Caco-2 (cell line): ENCODE measurements at regions not wholly inside any gene's neighbourhood (a gene's known extent, or its start where the extent isn't known, plus 50 kb on each side); places are given as distances from the start of the nearest gene placed in this dataset.

Source experiments
- BruUV-seq: library from RNA; stranded (reverse); fragments of 400-500 nt; replicated peaks from 2 replicates; lab custom pipeline; 2021; lab: Mats Ljungman, UMichigan
- CTCF ChIA-PET: fragments of 300-600 bp; sonication (Branson Sonifier 250); formaldehyde crosslinking; loops from one replicate; lab custom pipeline; 2022; ENCODE audit warnings: antibody characterized with exemption; lab: Charles Lee
- POLR2A ChIA-PET: fragments of 300-600 bp; sonication (Branson Sonifier 250); formaldehyde crosslinking; loops from one replicate; lab custom pipeline; 2022; ENCODE audit warnings: antibody characterized with exemption; lab: Charles Lee
- DNase-seq, 2 experiments: peaks; one replicate each; pipeline versions ENCODE4 v3.0.0 to v3.0.0-alpha.2; 2020 to 2022
- H3K27me3 ChIP-seq: replicated peaks from 2 replicates; pipeline ENCODE4 v1.6.0; 2011; ENCODE audit warnings: low read length; ENCODE audit not compliant: control insufficient read depth, insufficient read depth
- H3K36me3 ChIP-seq: 2 replicates; pipeline ENCODE4 v1.5.1; 2011; ENCODE audit warnings: low read length; ENCODE audit not compliant: control insufficient read depth, insufficient read depth
- H3K4me1 ChIP-seq: fragments of 250-450 bp; sonication (Bioruptor Pico); 2 replicates; pipeline ENCODE4 v1.5.1; 2020; ENCODE audit warnings: mild to moderate bottlenecking
- H3K4me3 ChIP-seq: 2 replicates; pipeline ENCODE4 v1.5.1; 2011; ENCODE audit warnings: low read depth, mild to moderate bottlenecking, control low read depth, low read length
- H3K9me3 ChIP-seq: fragments of 250-450 bp; sonication (Bioruptor Pico); 2 replicates; pipeline ENCODE4 v1.5.1; 2020; ENCODE audit warnings: mild to moderate bottlenecking, moderate library complexity
- H3K27ac Mint-ChIP-seq: one replicate; pipeline ENCODE4 v1.8.0; 2022; ENCODE audit warnings: mixed read lengths; ENCODE audit not compliant: unreplicated experiment
- H3K27me3 Mint-ChIP-seq: one replicate; pipeline ENCODE4 v1.8.0; 2022; ENCODE audit warnings: mixed read lengths; ENCODE audit not compliant: insufficient read depth, unreplicated experiment
- H3K36me3 Mint-ChIP-seq: one replicate; pipeline ENCODE4 v1.8.0; 2022; ENCODE audit warnings: mild to moderate bottlenecking, mixed read lengths; ENCODE audit not compliant: insufficient read depth, unreplicated experiment
- H3K4me1 Mint-ChIP-seq: one replicate; pipeline ENCODE4 v1.8.0; 2022; ENCODE audit warnings: low read depth, mixed read lengths; ENCODE audit not compliant: unreplicated experiment
- H3K4me3 Mint-ChIP-seq: one replicate; pipeline ENCODE4 v1.8.0; 2022; ENCODE audit warnings: mild to moderate bottlenecking, moderate library complexity, mixed read lengths; ENCODE audit not compliant: unreplicated experiment
- H3K9me3 Mint-ChIP-seq: one replicate; pipeline ENCODE4 v1.8.0; 2022; ENCODE audit warnings: mixed read lengths; ENCODE audit not compliant: unreplicated experiment
- CTCF ChIP-seq, 2 experiments: fragments of 200-600 bp in 1 of 2; IDR thresholded peaks; 1 replicate in 1 of 2; 2 replicates in 1 of 2; pipeline versions ENCODE4 v1.5.1 to v1.8.0; 2011 to 2022; ENCODE audit warnings: antibody characterized with exemption in 1 of 2, control low read depth in 1 of 2, inconsistent platforms in 1 of 2, low read depth in 1 of 2, low read length in 1 of 2, mild to moderate bottlenecking in 1 of 2, moderate library complexity in 1 of 2; ENCODE audit not compliant: insufficient read depth in 1 of 2, severe bottlenecking in 1 of 2, unreplicated experiment in 1 of 2
- intact Hi-C: fragments of 100-400 bp; cut with micrococcal nuclease; formaldehyde crosslinking; loops from one replicate; pipeline ENCODE4 v1.10.0; 2022; ENCODE audit not compliant: unreplicated experiment

GRCh38 chr16:87185308-87185707 is 131.9 kb downstream of the C16orf95 start:
- H3K27me3 ChIP-seq, result no peaks in the 10 kb centered on the region
- no peaks in the 10 kb centered on the region for H3K4me1 ChIP-seq
- H3K4me3 Mint-ChIP-seq, result no peak overlapping the region
- CTCF ChIA-PET, result no interaction called here
- H3K4me1 Mint-ChIP-seq, result no peaks in the 10 kb centered on the region
- no peak overlapping the region for H3K4me3 ChIP-seq
- DNase-seq, result no peak
- no TSS peak for BruUV-seq
- H3K36me3 Mint-ChIP-seq, result no peaks in the 10 kb centered on the region
- POLR2A ChIA-PET, result no interaction called here
- H3K9me3 ChIP-seq, result peaks cover 30% of the 10 kb centered on the region
- TF ChIP-seq CTCF (IDR thresholded peaks at IDR 0.05; ENCODE audit: insufficient read depth in 1 of 2, low read depth in 1 of 2, low read length in 1 of 2, severe bottlenecking in 1 of 2, unreplicated experiment in 1 of 2), result no peak
- peaks cover 20% of the 10 kb centered on the region for H3K9me3 Mint-ChIP-seq
- no peak overlapping the region for H3K27ac Mint-ChIP-seq
- intact Hi-C loops, result no loop called here
- H3K36me3 ChIP-seq, result no peaks in the 10 kb centered on the region
- H3K27me3 Mint-ChIP-seq, result peaks cover 7% of the 10 kb centered on the region

- H3K9me3 ChIP-seq, result peaks cover 35% of the 10 kb centered on the region
- no peaks in the 10 kb centered on the region for H3K4me1 ChIP-seq
- Mint-ChIP-seq H3K9me3 (peaks cover 20% of the 10 kb centered on the region), H3K36me3 (no peaks in the 10 kb centered on the region), H3K27ac (no peak overlapping the region), H3K4me3 (no peak overlapping the region), H3K27me3 (peaks cover 7% of the 10 kb centered on the region), H3K4me1 (no peaks in the 10 kb centered on the region)
- ChIA-PET POLR2A (no interaction called here), CTCF (no interaction called here)
- H3K27me3 ChIP-seq, result no peaks in the 10 kb centered on the region
- BruUV-seq, result no TSS peak
- no peak for TF ChIP-seq CTCF (IDR thresholded peaks at IDR 0.05; ENCODE audit: insufficient read depth in 1 of 2, low read depth in 1 of 2, low read length in 1 of 2, severe bottlenecking in 1 of 2, unreplicated experiment in 1 of 2)
- no peak overlapping the region for H3K4me3 ChIP-seq
- DNase-seq, result no peak
- H3K36me3 ChIP-seq, result no peaks in the 10 kb centered on the region
- intact Hi-C loops, result no loop called here
Observed at GRCh38 chr16:87185983-87186382, 131.2 kb downstream of the C16orf95 start.

DNA sequence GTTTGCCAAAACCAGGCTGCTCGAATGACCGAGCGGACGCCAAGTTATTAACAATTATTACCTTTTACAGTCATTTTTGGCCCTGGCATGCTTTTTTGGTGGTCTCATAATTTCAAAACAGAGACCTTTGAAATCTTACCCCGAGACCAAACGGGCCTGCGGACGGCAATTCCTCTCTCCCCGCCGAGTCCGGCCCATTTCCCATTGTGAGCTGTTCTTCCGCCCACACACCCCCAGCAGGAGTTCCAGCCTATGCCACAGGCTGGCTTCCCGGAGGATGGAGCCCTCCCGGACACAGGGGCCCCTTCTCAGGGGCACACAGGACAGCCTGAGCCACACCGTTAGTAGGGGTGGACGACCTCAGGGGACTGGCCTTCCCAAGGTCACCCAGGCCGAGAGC is 130.7 kb downstream of the C16orf95 start:
- peaks cover 35% of the 10 kb centered on the region for H3K9me3 ChIP-seq
- Mint-ChIP-seq H3K36me3 (no peaks in the 10 kb centered on the region), H3K27me3 (peaks cover 7% of the 10 kb centered on the region), H3K4me3 (no peak overlapping the region), H3K4me1 (no peaks in the 10 kb centered on the region), H3K9me3 (peaks cover 20% of the 10 kb centered on the region), H3K27ac (no peak overlapping the region)
- ChIA-PET CTCF (no interaction called here), POLR2A (no interaction called here)
- no peaks in the 10 kb centered on the region for H3K36me3 ChIP-seq
- H3K4me3 ChIP-seq, result no peak overlapping the region
- no TSS peak for BruUV-seq
- no peak for TF ChIP-seq CTCF (IDR thresholded peaks at IDR 0.05; ENCODE audit: insufficient read depth in 1 of 2, low read depth in 1 of 2, low read length in 1 of 2, severe bottlenecking in 1 of 2, unreplicated experiment in 1 of 2)
- intact Hi-C loops, result no loop called here
- no peaks in the 10 kb centered on the region for H3K4me1 ChIP-seq
- no peaks in the 10 kb centered on the region for H3K27me3 ChIP-seq
- DNase-seq, result no peak
